ENCODE measurements at regions not wholly inside any gene's neighbourhood (a gene's known extent, or its start where the extent isn't known, plus 50 kb on each side); places are given as distances from the start of the nearest gene placed in this dataset.

GRCh38 chr4:64518600-64518999 is 109.3 kb upstream of the TECRL start:
- Histone ChIP-seq H3K27ac (ENCODE audit: insufficient read depth in 1 of 2, low read depth in 1 of 2, low read length in 2 of 2, poor library complexity in 1 of 2, severe bottlenecking in 2 of 2) (no peak overlapping the region), H3K4me3 (ENCODE audit: control insufficient read depth in 1 of 7, extremely low read depth in 1 of 7, insufficient read depth in 4 of 7, low read depth in 2 of 7, low read length in 6 of 7) (no peak overlapping the region), H3K4me1 (ENCODE audit: control extremely low read depth in 1 of 4, control insufficient read depth in 4 of 4, insufficient read depth in 4 of 4, low read length in 3 of 4) (no peaks in the 10 kb centered on the region), H3K9me3 (ENCODE audit: control extremely low read depth in 1 of 5, control insufficient read depth in 4 of 5, insufficient read depth in 2 of 5, low read depth in 1 of 5, low read length in 4 of 5) (no peaks in the 10 kb centered on the region), H3K27me3 (replicated peaks in 2 of 5; ENCODE audit: control insufficient read depth in 4 of 5, insufficient read depth in 5 of 5, low read length in 4 of 5) (no peaks in the 10 kb centered on the region), H3K36me3 (ENCODE audit: control insufficient read depth in 4 of 4, insufficient read depth in 4 of 4, low read length in 3 of 4) (no peaks in the 10 kb centered on the region)
- ChIA-PET CTCF (no interaction called here), POLR2A (no interaction called here)
- no peak for DNase-seq
- no CpG with 5 or more reads among the region's 3 CpGs for WGBS (ENCODE audit: insufficient coverage)

- POLR2A ChIA-PET = no interaction called here
Measured at GRCh38 chr4:64516176-64516575, 106.9 kb upstream of the TECRL start.

GRCh38 chr4:64508089-64508488 is 98.8 kb upstream of the TECRL start:
- no peaks in the 10 kb centered on the region for H3K27me3 ChIP-seq (replicated peaks in 2 of 5; ENCODE audit: control insufficient read depth in 4 of 5, insufficient read depth in 5 of 5, low read length in 4 of 5)
- CTCF ChIA-PET = no interaction called here
- no peak overlapping the region for H3K4me3 ChIP-seq (ENCODE audit: control insufficient read depth in 1 of 7, extremely low read depth in 1 of 7, insufficient read depth in 4 of 7, low read depth in 2 of 7, low read length in 6 of 7)
- H3K36me3 ChIP-seq (ENCODE audit: control insufficient read depth in 4 of 4, insufficient read depth in 4 of 4, low read length in 3 of 4) = no peaks in the 10 kb centered on the region
- POLR2A ChIA-PET = no interaction called here
- H3K27ac ChIP-seq (ENCODE audit: insufficient read depth in 1 of 2, low read depth in 1 of 2, low read length in 2 of 2, poor library complexity in 1 of 2, severe bottlenecking in 2 of 2) = no peak overlapping the region
- H3K9me3 ChIP-seq (ENCODE audit: control extremely low read depth in 1 of 5, control insufficient read depth in 4 of 5, insufficient read depth in 2 of 5, low read depth in 1 of 5, low read length in 4 of 5) = no peaks in the 10 kb centered on the region
- H3K4me1 ChIP-seq (ENCODE audit: control extremely low read depth in 1 of 4, control insufficient read depth in 4 of 4, insufficient read depth in 4 of 4, low read length in 3 of 4) = no peaks in the 10 kb centered on the region
- DNase-seq = no peak

More at GRCh38 chr4:64516176-64516575, 106.9 kb upstream of the TECRL start:
- CTCF ChIA-PET = no interaction called here
- Histone ChIP-seq H3K27ac (ENCODE audit: insufficient read depth in 1 of 2, low read depth in 1 of 2, low read length in 2 of 2, poor library complexity in 1 of 2, severe bottlenecking in 2 of 2) (no peak overlapping the region), H3K27me3 (replicated peaks in 2 of 5; ENCODE audit: control insufficient read depth in 4 of 5, insufficient read depth in 5 of 5, low read length in 4 of 5) (no peaks in the 10 kb centered on the region), H3K4me1 (ENCODE audit: control extremely low read depth in 1 of 4, control insufficient read depth in 4 of 4, insufficient read depth in 4 of 4, low read length in 3 of 4) (no peaks in the 10 kb centered on the region), H3K4me3 (ENCODE audit: control insufficient read depth in 1 of 7, extremely low read depth in 1 of 7, insufficient read depth in 4 of 7, low read depth in 2 of 7, low read length in 6 of 7) (no peak overlapping the region), H3K9me3 (ENCODE audit: control extremely low read depth in 1 of 5, control insufficient read depth in 4 of 5, insufficient read depth in 2 of 5, low read depth in 1 of 5, low read length in 4 of 5) (no peaks in the 10 kb centered on the region), H3K36me3 (ENCODE audit: control insufficient read depth in 4 of 4, insufficient read depth in 4 of 4, low read length in 3 of 4) (no peaks in the 10 kb centered on the region)
- WGBS (ENCODE audit: insufficient coverage) = no CpG with 5 or more reads among the region's 1 CpG
- DNase-seq = no peak

GRCh38 chr4:64503945-64504675 is 94.9 kb upstream of the TECRL start:
- no peak overlapping the region for H3K27ac ChIP-seq (ENCODE audit: insufficient read depth in 1 of 2, low read depth in 1 of 2, low read length in 2 of 2, poor library complexity in 1 of 2, severe bottlenecking in 2 of 2)
- 43% methylated on average over 1 of the region's 3 CpGs for WGBS (ENCODE audit: insufficient coverage)
- POLR2A ChIA-PET = no interaction called here
- H3K27me3 ChIP-seq (replicated peaks in 2 of 5; ENCODE audit: control insufficient read depth in 4 of 5, insufficient read depth in 5 of 5, low read length in 4 of 5) = no peaks in the 10 kb centered on the region
- no peaks in the 10 kb centered on the region for H3K9me3 ChIP-seq (ENCODE audit: control extremely low read depth in 1 of 5, control insufficient read depth in 4 of 5, insufficient read depth in 2 of 5, low read depth in 1 of 5, low read length in 4 of 5)
- CTCF ChIA-PET = no interaction called here
- no peak for DNase-seq
- H3K36me3 ChIP-seq (ENCODE audit: control insufficient read depth in 4 of 4, insufficient read depth in 4 of 4, low read length in 3 of 4) = no peaks in the 10 kb centered on the region
- no peaks in the 10 kb centered on the region for H3K4me1 ChIP-seq (ENCODE audit: control extremely low read depth in 1 of 4, control insufficient read depth in 4 of 4, insufficient read depth in 4 of 4, low read length in 3 of 4)
- H3K4me3 ChIP-seq (ENCODE audit: control insufficient read depth in 1 of 7, extremely low read depth in 1 of 7, insufficient read depth in 4 of 7, low read depth in 2 of 7, low read length in 6 of 7) = no peak overlapping the region

GRCh38 chr4:64503416-64503815 is 94.2 kb upstream of the TECRL start:
- Histone ChIP-seq H3K4me1 (ENCODE audit: control extremely low read depth in 1 of 4, control insufficient read depth in 4 of 4, insufficient read depth in 4 of 4, low read length in 3 of 4) (no peaks in the 10 kb centered on the region), H3K4me3 (ENCODE audit: control insufficient read depth in 1 of 7, extremely low read depth in 1 of 7, insufficient read depth in 4 of 7, low read depth in 2 of 7, low read length in 6 of 7) (no peak overlapping the region), H3K27ac (ENCODE audit: insufficient read depth in 1 of 2, low read depth in 1 of 2, low read length in 2 of 2, poor library complexity in 1 of 2, severe bottlenecking in 2 of 2) (no peak overlapping the region), H3K36me3 (ENCODE audit: control insufficient read depth in 4 of 4, insufficient read depth in 4 of 4, low read length in 3 of 4) (no peaks in the 10 kb centered on the region), H3K9me3 (ENCODE audit: control extremely low read depth in 1 of 5, control insufficient read depth in 4 of 5, insufficient read depth in 2 of 5, low read depth in 1 of 5, low read length in 4 of 5) (no peaks in the 10 kb centered on the region), H3K27me3 (replicated peaks in 2 of 5; ENCODE audit: control insufficient read depth in 4 of 5, insufficient read depth in 5 of 5, low read length in 4 of 5) (no peaks in the 10 kb centered on the region)
- ChIA-PET POLR2A (no interaction called here), CTCF (no interaction called here)
- DNase-seq = no peak
- WGBS (ENCODE audit: insufficient coverage) = no CpG with 5 or more reads among the region's 2 CpGs

- ChIA-PET POLR2A (no interaction called here), CTCF (no interaction called here)
- Histone ChIP-seq H3K9me3 (ENCODE audit: control extremely low read depth in 1 of 5, control insufficient read depth in 4 of 5, insufficient read depth in 2 of 5, low read depth in 1 of 5, low read length in 4 of 5) (no peaks in the 10 kb centered on the region), H3K4me3 (ENCODE audit: control insufficient read depth in 1 of 7, extremely low read depth in 1 of 7, insufficient read depth in 4 of 7, low read depth in 2 of 7, low read length in 6 of 7) (no peak overlapping the region), H3K27ac (ENCODE audit: insufficient read depth in 1 of 2, low read depth in 1 of 2, low read length in 2 of 2, poor library complexity in 1 of 2, severe bottlenecking in 2 of 2) (no peak overlapping the region), H3K27me3 (replicated peaks in 2 of 5; ENCODE audit: control insufficient read depth in 4 of 5, insufficient read depth in 5 of 5, low read length in 4 of 5) (no peaks in the 10 kb centered on the region), H3K4me1 (ENCODE audit: control extremely low read depth in 1 of 4, control insufficient read depth in 4 of 4, insufficient read depth in 4 of 4, low read length in 3 of 4) (no peaks in the 10 kb centered on the region), H3K36me3 (ENCODE audit: control insufficient read depth in 4 of 4, insufficient read depth in 4 of 4, low read length in 3 of 4) (no peaks in the 10 kb centered on the region)
- no peak for DNase-seq
- WGBS (ENCODE audit: insufficient coverage) = 71% methylated on average over 1 of the region's 1 CpG
Measured at GRCh38 chr4:64497491-64497890, 88.2 kb upstream of the TECRL start.

GRCh38 chr4:64495946-64496345 is 86.7 kb upstream of the TECRL start:
- DNase-seq = no peak
- no peak overlapping the region for H3K4me3 ChIP-seq (ENCODE audit: control insufficient read depth in 1 of 7, extremely low read depth in 1 of 7, insufficient read depth in 4 of 7, low read depth in 2 of 7, low read length in 6 of 7)
- ChIA-PET CTCF (no interaction called here), POLR2A (no interaction called here)
- WGBS (ENCODE audit: insufficient coverage) = no CpG with 5 or more reads among the region's 1 CpG
- H3K27me3 ChIP-seq (replicated peaks in 2 of 5; ENCODE audit: control insufficient read depth in 4 of 5, insufficient read depth in 5 of 5, low read length in 4 of 5) = no peaks in the 10 kb centered on the region
- no peaks in the 10 kb centered on the region for H3K4me1 ChIP-seq (ENCODE audit: control extremely low read depth in 1 of 4, control insufficient read depth in 4 of 4, insufficient read depth in 4 of 4, low read length in 3 of 4)
- no peak overlapping the region for H3K27ac ChIP-seq (ENCODE audit: insufficient read depth in 1 of 2, low read depth in 1 of 2, low read length in 2 of 2, poor library complexity in 1 of 2, severe bottlenecking in 2 of 2)
- no peaks in the 10 kb centered on the region for H3K9me3 ChIP-seq (ENCODE audit: control extremely low read depth in 1 of 5, control insufficient read depth in 4 of 5, insufficient read depth in 2 of 5, low read depth in 1 of 5, low read length in 4 of 5)
- no peaks in the 10 kb centered on the region for H3K36me3 ChIP-seq (ENCODE audit: control insufficient read depth in 4 of 4, insufficient read depth in 4 of 4, low read length in 3 of 4)

Measured in common myeloid progenitor, CD34-positive (primary cell).